Sigmoid colon (tissue), 3 donors: ENCODE measurements at regions not wholly inside any gene's neighbourhood (a gene's known extent, or its start where the extent isn't known, plus 50 kb on each side); places are given as distances from the start of the nearest gene placed in this dataset.

Source experiments
- POLR2A ChIP-seq, 2 donors: fragments of 450-650 bp; IDR thresholded peaks; one replicate each; pipeline ENCODE4 v1.6.1; 2016; ENCODE audit warnings: antibody characterized with exemption in 2 of 2, mild to moderate bottlenecking in 2 of 2, moderate library complexity in 2 of 2
- TF ChIP-seq, protein P1 (sequence below), 4 experiments: fragments of 450-650 bp in 3 of 4; fragments of 200-600 bp in 1 of 4; IDR thresholded peaks; one replicate each; pipeline ENCODE4 v1.5.1; 2016 to 2019; ENCODE audit warnings: antibody characterized with exemption in 4 of 4, mild to moderate bottlenecking in 3 of 4, moderate library complexity in 2 of 4

DNA sequence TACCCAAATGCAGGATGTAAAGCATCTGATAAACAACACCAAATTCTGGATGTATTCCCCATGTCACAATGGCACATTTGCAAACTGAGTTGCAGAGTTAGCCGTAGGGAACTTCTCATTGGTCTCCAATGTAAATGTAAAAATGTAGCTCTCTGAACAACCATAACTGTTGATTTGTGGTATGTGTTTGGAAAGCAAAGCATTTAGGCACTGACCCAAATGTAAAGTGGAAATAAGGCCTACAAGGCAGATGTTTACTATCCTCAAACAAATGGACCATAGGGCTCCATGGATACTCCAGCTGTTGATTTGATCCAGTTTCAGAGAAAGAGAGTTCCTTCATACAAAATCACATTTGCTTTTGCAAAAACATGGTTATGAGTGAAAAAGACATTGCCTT, 223.0 kb upstream of the ELAC2 start:
- TF ChIP-seq, protein P1, sequence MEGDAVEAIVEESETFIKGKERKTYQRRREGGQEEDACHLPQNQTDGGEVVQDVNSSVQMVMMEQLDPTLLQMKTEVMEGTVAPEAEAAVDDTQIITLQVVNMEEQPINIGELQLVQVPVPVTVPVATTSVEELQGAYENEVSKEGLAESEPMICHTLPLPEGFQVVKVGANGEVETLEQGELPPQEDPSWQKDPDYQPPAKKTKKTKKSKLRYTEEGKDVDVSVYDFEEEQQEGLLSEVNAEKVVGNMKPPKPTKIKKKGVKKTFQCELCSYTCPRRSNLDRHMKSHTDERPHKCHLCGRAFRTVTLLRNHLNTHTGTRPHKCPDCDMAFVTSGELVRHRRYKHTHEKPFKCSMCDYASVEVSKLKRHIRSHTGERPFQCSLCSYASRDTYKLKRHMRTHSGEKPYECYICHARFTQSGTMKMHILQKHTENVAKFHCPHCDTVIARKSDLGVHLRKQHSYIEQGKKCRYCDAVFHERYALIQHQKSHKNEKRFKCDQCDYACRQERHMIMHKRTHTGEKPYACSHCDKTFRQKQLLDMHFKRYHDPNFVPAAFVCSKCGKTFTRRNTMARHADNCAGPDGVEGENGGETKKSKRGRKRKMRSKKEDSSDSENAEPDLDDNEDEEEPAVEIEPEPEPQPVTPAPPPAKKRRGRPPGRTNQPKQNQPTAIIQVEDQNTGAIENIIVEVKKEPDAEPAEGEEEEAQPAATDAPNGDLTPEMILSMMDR (IDR thresholded peaks at IDR 0.05) = no peak
- TF ChIP-seq POLR2A (IDR thresholded peaks at IDR 0.05) = no peak
